K562 (cell line): ENCODE measurements at regions not wholly inside any gene's neighbourhood (a gene's known extent, or its start where the extent isn't known, plus 50 kb on each side); places are given as distances from the start of the nearest gene placed in this dataset.

Source experiments
- ATAC-seq: fragments of 200-7000 bp; cut with Tn5 transposase; 3 replicates; pipeline ENCODE4 v1.9.1; 2020; ENCODE audit warnings: moderate library complexity
- BruUV-seq: library from RNA; stranded (reverse); fragments of 400-500 nt; replicated peaks from 2 replicates; lab custom pipeline; 2021; lab: Mats Ljungman, UMichigan
- CTCF ChIA-PET: fragments of 300-600 bp; formaldehyde crosslinking; extraction: SDS; loops from one replicate; lab custom pipeline; 2021; ENCODE audit warnings: low intra/inter-chr PET ratio; lab: Yijun Ruan, JAX
- POLR2A ChIA-PET: fragments of 300-600, 350-650 bp; sonication (Branson Sonifier 250); formaldehyde crosslinking; extraction: SDS; loops from one replicate; lab custom pipeline; 2021; ENCODE audit warnings: antibody characterized with exemption, inconsistent platforms; lab: Yijun Ruan, JAX
- DNase-seq, 4 experiments: peaks; one replicate each; pipeline versions ENCODE4 v3.0.0 to v3.0.0-alpha.2; 2011 to 2018; ENCODE audit warnings: low spot score in 3 of 4, mixed read lengths in 3 of 4; ENCODE audit errors: extremely low read depth in 1 of 4
- FAIRE-seq: peaks from 2 replicates; lab custom pipeline; 2011; peaks lifted over from hg19 to GRCh38; lab: Jason Lieb, UNC
- H2AFZ ChIP-seq: 2 replicates; pipeline ENCODE4 v1.6.0; 2011; ENCODE audit warnings: low read depth, low read length, control low read depth, inconsistent platforms
- H3K27ac ChIP-seq: fragments of 200-600 bp; 3 replicates; pipeline ENCODE4 v1.8.0; 2011; ENCODE audit warnings: low read depth, mild to moderate bottlenecking, control low read depth, inconsistent platforms, low read length, moderate library complexity, mixed read lengths; ENCODE audit errors: extremely low read depth
- H3K27me3 ChIP-seq, 2 experiments: fragments of 300-600 bp in 1 of 2; 2 replicates in 1 of 2; 3 replicates in 1 of 2; pipeline versions ENCODE4 v1.6.0 to v1.8.0; 2011; ENCODE audit warnings: inconsistent platforms in 2 of 2, low read length in 2 of 2, mild to moderate bottlenecking in 1 of 2, mixed read lengths in 1 of 2, moderate library complexity in 1 of 2; ENCODE audit not compliant: control insufficient read depth in 2 of 2, insufficient read depth in 2 of 2
- H3K36me3 ChIP-seq: fragments of 300-600 bp; 3 replicates; pipeline ENCODE4 v1.8.0; 2011; ENCODE audit warnings: mild to moderate bottlenecking, low read length, inconsistent platforms; ENCODE audit not compliant: control insufficient read depth, insufficient read depth
- H3K4me1 ChIP-seq, 2 experiments: fragments of 200-600 bp in 1 of 2; replicated peaks in 1 of 2; 2 replicates in 1 of 2; 3 replicates in 1 of 2; pipeline versions ENCODE4 v1.5.1 to v1.8.0; 2011; ENCODE audit warnings: inconsistent platforms in 2 of 2, low read length in 2 of 2, mild to moderate bottlenecking in 1 of 2, mixed read lengths in 1 of 2, moderate library complexity in 1 of 2; ENCODE audit not compliant: control insufficient read depth in 2 of 2, insufficient read depth in 2 of 2
- H3K4me2 ChIP-seq: 2 replicates; pipeline ENCODE4 v1.6.1; 2011; ENCODE audit warnings: low read length, control low read depth, inconsistent platforms, mixed read lengths; ENCODE audit not compliant: insufficient read depth
- H3K4me3 ChIP-seq: fragments of 200-600 bp; sonication (generic), shearing (Covaris generic); 2 replicates; pipeline ENCODE4 v1.5.1; 2016; ENCODE audit warnings: control low read depth, inconsistent platforms
- H3K79me2 ChIP-seq: fragments of 200-600 bp; 3 replicates; pipeline ENCODE4 v1.8.0; 2011; ENCODE audit warnings: low read length, inconsistent platforms; ENCODE audit not compliant: control insufficient read depth, insufficient read depth
- H3K9ac ChIP-seq, 2 experiments: 2 replicates each; pipeline versions ENCODE4 v1.6.0 to v1.6.1; 2011; ENCODE audit warnings: low read depth in 2 of 2, low read length in 2 of 2, control low read depth in 1 of 2, inconsistent platforms in 1 of 2, mild to moderate bottlenecking in 1 of 2, mixed read lengths in 1 of 2; ENCODE audit not compliant: insufficient read depth in 1 of 2
- H3K9me1 ChIP-seq: one replicate; pipeline ENCODE4 v1.6.0; 2011; ENCODE audit warnings: inconsistent platforms, mild to moderate bottlenecking, low read length, moderate library complexity; ENCODE audit not compliant: control insufficient read depth, insufficient read depth
- H3K9me3 ChIP-seq: replicated peaks from 2 replicates; pipeline ENCODE4 v1.5.1; 2011; ENCODE audit warnings: low read depth, low read length, inconsistent platforms; ENCODE audit not compliant: control insufficient read depth, insufficient read depth
- H4K20me1 ChIP-seq: replicated peaks from 2 replicates; pipeline ENCODE4 v1.6.1; 2011; ENCODE audit warnings: low read length, inconsistent platforms, mixed read lengths; ENCODE audit not compliant: control insufficient read depth, insufficient read depth
- ELF1 ChIP-seq: fragments of 200-800 bp; sonication (Bioruptor generic); IDR thresholded peaks from 2 replicates; pipeline ENCODE4 v1.6.1; 2016; ENCODE audit warnings: missing genetic modification characterization, missing compliant biosample characterization
- HOXB6 ChIP-seq: fragments of 250-450 bp; sonication (Bioruptor Pico); IDR thresholded peaks from 2 replicates; pipeline ENCODE4 v1.5.1; 2022; ENCODE audit warnings: mild to moderate bottlenecking, borderline replicate concordance
- LARP7 ChIP-seq: fragments of 450-650 bp; IDR thresholded peaks from 2 replicates; pipeline ENCODE4 v1.6.1; 2016
- MYBL2 ChIP-seq, 2 experiments: fragments of 450-650 bp in 1 of 2; sonication (generic) in 1 of 2; formaldehyde crosslinking in 1 of 2; IDR thresholded peaks; 2 replicates each; pipeline versions ENCODE4 v1.6.1 to v1.8.1; 2017 to 2022; ENCODE audit warnings: borderline replicate concordance in 1 of 2, inconsistent platforms in 1 of 2, low read depth in 1 of 2, mild to moderate bottlenecking in 1 of 2, missing genetic modification reagents in 1 of 2, moderate library complexity in 1 of 2
- STAG1 ChIP-seq: sonication (generic); formaldehyde crosslinking; IDR thresholded peaks from 2 replicates; pipeline ENCODE4 v1.5.0; 2020; ENCODE audit warnings: missing genetic modification reagents, borderline replicate concordance
- TSC22D4 ChIP-seq: fragments of 450-650 bp; IDR thresholded peaks from 2 replicates; pipeline ENCODE4 v1.6.1; 2016; ENCODE audit warnings: missing genetic modification characterization, missing biosample characterization, control low read depth
- ZFPM2 ChIP-seq: fragments of 250-450 bp; sonication (Bioruptor Pico); IDR thresholded peaks from 2 replicates; pipeline ENCODE4 v1.5.1; 2022; ENCODE audit warnings: mild to moderate bottlenecking
- ZNF311 ChIP-seq: fragments of 250-450 bp; sonication (Bioruptor Pico); IDR thresholded peaks from 2 replicates; pipeline ENCODE4 v1.4.0; 2020; ENCODE audit warnings: mild to moderate bottlenecking, moderate library complexity
- ZNF324 ChIP-seq: fragments of 250-450 bp; sonication (Bioruptor Pico); IDR thresholded peaks from 2 replicates; pipeline ENCODE4 v1.4.0; 2020; ENCODE audit warnings: mild to moderate bottlenecking
- ZNF41 ChIP-seq: fragments of 250-450 bp; sonication (Bioruptor Pico); conservative IDR thresholded peaks from 2 replicates; pipeline ENCODE4 v1.4.0; 2020; ENCODE audit warnings: mild to moderate bottlenecking
- WGBS: fragments of 100-300 bp; shearing (Covaris generic); methylation state at CpG from one replicate; pipeline ENCODE4 v1.1.6; 2016; ENCODE audit warnings: low coverage, mixed read lengths; ENCODE audit not compliant: insufficient coverage; ENCODE audit errors: missing lambda C conversion rate; 5-methylcytosine and 5-hydroxymethylcytosine counted together
- in situ Hi-C: fragments of 300-500 bp; cut with MboI; formaldehyde crosslinking; loops from 4 replicates; pipeline ENCODE4 v1.15.0; 2018; ENCODE audit warnings: inconsistent platforms, mixed read lengths
- intact Hi-C: fragments of 100-400 bp; cut with micrococcal nuclease; formaldehyde crosslinking; loops from 2 replicates; pipeline ENCODE4 v1.14.2; 2022
- TF ChIP-seq, protein P1 (sequence below): fragments of 450-650 bp; IDR thresholded peaks from 2 replicates; pipeline ENCODE4 v1.6.1; 2014; ENCODE audit warnings: low read depth, mild to moderate bottlenecking, moderate library complexity, borderline replicate concordance
- TF ChIP-seq, protein P2 (sequence below): IDR thresholded peaks from 2 replicates; pipeline ENCODE4 v1.6.1; 2011; ENCODE audit not compliant: insufficient read length; ENCODE audit errors: extremely low read depth
- TF ChIP-seq, protein P3 (sequence below): sonication (generic); formaldehyde crosslinking; IDR thresholded peaks from 2 replicates; pipeline ENCODE4 v1.8.1; 2023; ENCODE audit warnings: missing genetic modification reagents, mild to moderate bottlenecking, borderline replicate concordance

DNA sequence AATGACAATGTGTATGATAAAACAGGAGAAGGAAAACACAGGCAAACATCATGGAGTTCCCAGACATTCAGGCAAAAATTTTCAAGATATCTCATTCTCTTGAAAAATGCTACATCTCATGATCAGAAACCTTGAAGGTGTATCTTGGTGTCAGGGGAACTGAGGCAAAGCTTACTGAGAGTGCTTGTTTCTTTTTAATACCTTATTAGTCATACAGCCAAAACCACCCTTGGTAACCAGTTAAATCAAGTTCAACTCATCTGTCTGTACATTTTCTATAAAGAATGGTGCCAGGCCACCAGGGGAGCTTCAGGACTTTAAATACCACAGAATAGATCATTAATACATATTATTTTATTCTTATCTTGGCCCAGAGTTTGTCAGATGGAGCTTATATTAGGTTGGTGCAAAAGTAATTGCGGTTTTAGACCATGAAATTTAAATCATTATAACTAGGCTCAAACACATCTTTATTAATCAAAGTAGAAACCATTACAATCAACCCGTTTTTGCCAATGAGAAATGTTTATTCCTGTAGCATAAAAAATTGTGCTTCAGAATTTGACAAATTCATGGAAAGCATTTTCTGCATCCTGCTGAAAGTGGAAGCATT is 1036.0 kb downstream of the AMY1C start:
- 0% methylated on average over 2 of the region's 2 CpGs for WGBS
- H3K27ac ChIP-seq, result no peak overlapping the region
- no peaks in the 10 kb centered on the region for H4K20me1 ChIP-seq
- in situ Hi-C loops, result no loop called here
- CTCF ChIA-PET, result no interaction called here
- TF ChIP-seq, protein P1, sequence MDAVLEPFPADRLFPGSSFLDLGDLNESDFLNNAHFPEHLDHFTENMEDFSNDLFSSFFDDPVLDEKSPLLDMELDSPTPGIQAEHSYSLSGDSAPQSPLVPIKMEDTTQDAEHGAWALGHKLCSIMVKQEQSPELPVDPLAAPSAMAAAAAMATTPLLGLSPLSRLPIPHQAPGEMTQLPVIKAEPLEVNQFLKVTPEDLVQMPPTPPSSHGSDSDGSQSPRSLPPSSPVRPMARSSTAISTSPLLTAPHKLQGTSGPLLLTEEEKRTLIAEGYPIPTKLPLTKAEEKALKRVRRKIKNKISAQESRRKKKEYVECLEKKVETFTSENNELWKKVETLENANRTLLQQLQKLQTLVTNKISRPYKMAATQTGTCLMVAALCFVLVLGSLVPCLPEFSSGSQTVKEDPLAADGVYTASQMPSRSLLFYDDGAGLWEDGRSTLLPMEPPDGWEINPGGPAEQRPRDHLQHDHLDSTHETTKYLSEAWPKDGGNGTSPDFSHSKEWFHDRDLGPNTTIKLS, result no peak
- TF ChIP-seq, protein P2, sequence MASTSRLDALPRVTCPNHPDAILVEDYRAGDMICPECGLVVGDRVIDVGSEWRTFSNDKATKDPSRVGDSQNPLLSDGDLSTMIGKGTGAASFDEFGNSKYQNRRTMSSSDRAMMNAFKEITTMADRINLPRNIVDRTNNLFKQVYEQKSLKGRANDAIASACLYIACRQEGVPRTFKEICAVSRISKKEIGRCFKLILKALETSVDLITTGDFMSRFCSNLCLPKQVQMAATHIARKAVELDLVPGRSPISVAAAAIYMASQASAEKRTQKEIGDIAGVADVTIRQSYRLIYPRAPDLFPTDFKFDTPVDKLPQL, result no peak
- TF ChIP-seq TSC22D4 (tag) (no peak), LARP7 (no peak), HOXB6 (CRISPR knock-in tag) (no peak), ELF1 (tag) (no peak), MYBL2 (IDR thresholded peaks at IDR 0.05; ENCODE audit: low read depth) (no peak), MYBL2 (CRISPR knock-in tag; IDR thresholded peaks at IDR 0.05; ENCODE audit: borderline replicate concordance) (no peak), ZNF324 (CRISPR knock-in tag) (no peak), STAG1 (CRISPR knock-in tag) (no peak), ZNF41 (CRISPR knock-in tag) (no peak), ZNF311 (CRISPR knock-in tag) (no peak), ZFPM2 (no peak)
- TF ChIP-seq, protein P3, sequence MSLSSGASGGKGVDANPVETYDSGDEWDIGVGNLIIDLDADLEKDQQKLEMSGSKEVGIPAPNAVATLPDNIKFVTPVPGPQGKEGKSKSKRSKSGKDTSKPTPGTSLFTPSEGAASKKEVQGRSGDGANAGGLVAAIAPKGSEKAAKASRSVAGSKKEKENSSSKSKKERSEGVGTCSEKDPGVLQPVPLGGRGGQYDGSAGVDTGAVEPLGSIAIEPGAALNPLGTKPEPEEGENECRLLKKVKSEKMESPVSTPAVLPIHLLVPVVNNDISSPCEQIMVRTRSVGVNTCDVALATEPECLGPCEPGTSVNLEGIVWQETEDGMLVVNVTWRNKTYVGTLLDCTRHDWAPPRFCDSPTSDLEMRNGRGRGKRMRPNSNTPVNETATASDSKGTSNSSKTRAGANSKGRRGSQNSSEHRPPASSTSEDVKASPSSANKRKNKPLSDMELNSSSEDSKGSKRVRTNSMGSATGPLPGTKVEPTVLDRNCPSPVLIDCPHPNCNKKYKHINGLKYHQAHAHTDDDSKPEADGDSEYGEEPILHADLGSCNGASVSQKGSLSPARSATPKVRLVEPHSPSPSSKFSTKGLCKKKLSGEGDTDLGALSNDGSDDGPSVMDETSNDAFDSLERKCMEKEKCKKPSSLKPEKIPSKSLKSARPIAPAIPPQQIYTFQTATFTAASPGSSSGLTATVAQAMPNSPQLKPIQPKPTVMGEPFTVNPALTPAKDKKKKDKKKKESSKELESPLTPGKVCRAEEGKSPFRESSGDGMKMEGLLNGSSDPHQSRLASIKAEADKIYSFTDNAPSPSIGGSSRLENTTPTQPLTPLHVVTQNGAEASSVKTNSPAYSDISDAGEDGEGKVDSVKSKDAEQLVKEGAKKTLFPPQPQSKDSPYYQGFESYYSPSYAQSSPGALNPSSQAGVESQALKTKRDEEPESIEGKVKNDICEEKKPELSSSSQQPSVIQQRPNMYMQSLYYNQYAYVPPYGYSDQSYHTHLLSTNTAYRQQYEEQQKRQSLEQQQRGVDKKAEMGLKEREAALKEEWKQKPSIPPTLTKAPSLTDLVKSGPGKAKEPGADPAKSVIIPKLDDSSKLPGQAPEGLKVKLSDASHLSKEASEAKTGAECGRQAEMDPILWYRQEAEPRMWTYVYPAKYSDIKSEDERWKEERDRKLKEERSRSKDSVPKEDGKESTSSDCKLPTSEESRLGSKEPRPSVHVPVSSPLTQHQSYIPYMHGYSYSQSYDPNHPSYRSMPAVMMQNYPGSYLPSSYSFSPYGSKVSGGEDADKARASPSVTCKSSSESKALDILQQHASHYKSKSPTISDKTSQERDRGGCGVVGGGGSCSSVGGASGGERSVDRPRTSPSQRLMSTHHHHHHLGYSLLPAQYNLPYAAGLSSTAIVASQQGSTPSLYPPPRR (CRISPR knock-in tag), result no peak
- H3K9me1 ChIP-seq, result no peaks in the 10 kb centered on the region
- intact Hi-C loops, result no loop called here
- no peak for FAIRE-seq
- no peak for DNase-seq
- POLR2A ChIA-PET, result no interaction called here
- no peaks in the 10 kb centered on the region for H3K27me3 ChIP-seq
- no peaks in the 10 kb centered on the region for H3K36me3 ChIP-seq
- no peaks in the 10 kb centered on the region for H3K4me1 ChIP-seq
- no peak overlapping the region for H3K4me2 ChIP-seq
- H3K9ac ChIP-seq, result no peak overlapping the region
- no peaks in the 10 kb centered on the region for H3K9me3 ChIP-seq
- no TSS peak for BruUV-seq
- no peak overlapping the region for H2AFZ ChIP-seq
- ATAC-seq, result no peak
- no peaks in the 10 kb centered on the region for H3K79me2 ChIP-seq
- no peak overlapping the region for H3K4me3 ChIP-seq
